Glomerular visceral epithelial cell (primary cell): ENCODE measurements at regions not wholly inside any gene's neighbourhood (a gene's known extent, or its start where the extent isn't known, plus 50 kb on each side); places are given as distances from the start of the nearest gene placed in this dataset.
"Not testable (repeated sequence)": the region's sequence is repeated elsewhere in the genome, so short reads cannot be mapped to it uniquely, and the experiment has no call there.

Experiments used
- DNase-seq: peaks from one replicate; pipeline ENCODE4 v3.0.0-alpha.2; 2016; ENCODE audit errors: extremely low spot score

- DNase-seq: not testable (repeated sequence)
Measured at GRCh38 chr14:19242529-19242928, 191.6 kb downstream of the POTEG start.

GRCh38 chr14:19266908-19267307 lies 167.2 kb downstream of the POTEG start:
- DNase-seq: not testable (repeated sequence)

GRCh38 chr14:19267636-19268035 lies 166.5 kb downstream of the POTEG start:
- DNase-seq: not testable (repeated sequence)

- DNase-seq: not testable (repeated sequence)
Measured at GRCh38 chr14:19268047-19268627, 166.0 kb downstream of the POTEG start.

GRCh38 chr14:19272235-19272634 lies 161.9 kb downstream of the POTEG start:
- not testable (repeated sequence) for DNase-seq

- not testable (repeated sequence) for DNase-seq
Measured at GRCh38 chr14:19289669-19290068, 144.5 kb downstream of the POTEG start.

- DNase-seq: not testable (repeated sequence)
Measured at GRCh38 chr14:19300243-19300642, 133.9 kb downstream of the POTEG start.

GRCh38 chr14:19300838-19301237 lies 133.3 kb downstream of the POTEG start:
- not testable (repeated sequence) for DNase-seq

GRCh38 chr14:19303844-19304243 lies 130.3 kb downstream of the POTEG start:
- not testable (repeated sequence) for DNase-seq

GRCh38 chr14:19304442-19304841 lies 129.7 kb downstream of the POTEG start:
- DNase-seq: not testable (repeated sequence)

- not testable (repeated sequence) for DNase-seq
Measured at GRCh38 chr14:19304918-19305317, 129.2 kb downstream of the POTEG start.

GRCh38 chr14:19305776-19306175 lies 128.4 kb downstream of the POTEG start:
- DNase-seq: not testable (repeated sequence)

- not testable (repeated sequence) for DNase-seq
Measured at GRCh38 chr14:19306405-19306804, 127.7 kb downstream of the POTEG start.

- not testable (repeated sequence) for DNase-seq
Measured at GRCh38 chr14:19311023-19311422, 123.1 kb downstream of the POTEG start.

- not testable (repeated sequence) for DNase-seq
Measured at GRCh38 chr14:19330678-19331077, 103.5 kb downstream of the POTEG start.

- DNase-seq: not testable (repeated sequence)
Measured at GRCh38 chr14:19337232-19338059, 96.7 kb downstream of the POTEG start.

GRCh38 chr14:19338060-19338372 lies 96.1 kb downstream of the POTEG start:
- not testable (repeated sequence) for DNase-seq

GRCh38 chr14:19340976-19341375 lies 93.2 kb downstream of the POTEG start:
- not testable (repeated sequence) for DNase-seq

GRCh38 chr14:19341627-19342026 lies 92.5 kb downstream of the POTEG start:
- not testable (repeated sequence) for DNase-seq

- DNase-seq: not testable (repeated sequence)
Measured at GRCh38 chr14:19344261-19344660, 89.9 kb downstream of the POTEG start.

- not testable (repeated sequence) for DNase-seq
Measured at GRCh38 chr14:19344689-19345088, 89.5 kb downstream of the POTEG start.

- DNase-seq: not testable (repeated sequence)
Measured at GRCh38 chr14:19345298-19345911, 88.7 kb downstream of the POTEG start.

- DNase-seq: peak; percentile 1
Measured at GRCh38 chr14:19346074-19346480, 88.1 kb downstream of the POTEG start.
